HG03139 (cell line): ENCODE measurements at regions not wholly inside any gene's neighbourhood (a gene's known extent, or its start where the extent isn't known, plus 50 kb on each side); places are given as distances from the start of the nearest gene placed in this dataset.
A peak's percentile ranks its signal among the peaks of the same experiment; 100 is the strongest.
"Not testable (repeated sequence)": the region's sequence is repeated elsewhere in the genome, so short reads cannot be mapped to it uniquely, and the experiment has no call there.

Experiments
- ATAC-seq: cut with Tn5 transposase; IDR thresholded peaks from one replicate; pipeline ENCODE4 v1.9.1; 2021; ENCODE audit not compliant: unreplicated experiment

GRCh38 chr5:99032234-99033013 lies 103.6 kb upstream of the CHD1 start:
- ATAC-seq, result peak; percentile 32

GRCh38 chr5:99030906-99031440 lies 102.2 kb upstream of the CHD1 start:
- no peak for ATAC-seq

GRCh38 chr5:99029172-99029571 lies 100.4 kb upstream of the CHD1 start:
- no peak for ATAC-seq

- not testable (repeated sequence) for ATAC-seq
Measured at GRCh38 chr5:99028170-99028569, 99.4 kb upstream of the CHD1 start.

GRCh38 chr5:99025298-99026045 lies 96.7 kb upstream of the CHD1 start:
- ATAC-seq, result no peak

GRCh38 chr5:99023330-99023729 lies 94.5 kb upstream of the CHD1 start:
- ATAC-seq, result no peak

GRCh38 chr5:99022250-99022649 lies 93.4 kb upstream of the CHD1 start:
- ATAC-seq, result no peak

GRCh38 chr5:99020698-99021048 lies 91.9 kb upstream of the CHD1 start:
- ATAC-seq, result no peak

GRCh38 chr5:99019812-99020697 lies 91.2 kb upstream of the CHD1 start:
- ATAC-seq, result no peak

GRCh38 chr5:99019254-99019653 lies 90.4 kb upstream of the CHD1 start:
- ATAC-seq, result no peak

- no peak for ATAC-seq
Measured at GRCh38 chr5:99010294-99010693, 81.5 kb upstream of the CHD1 start.

GRCh38 chr5:99008009-99008408 lies 79.2 kb upstream of the CHD1 start:
- not testable (repeated sequence) for ATAC-seq

- ATAC-seq, result no peak
Measured at GRCh38 chr5:99005506-99005905, 76.7 kb upstream of the CHD1 start.

- peak; percentile 99 for ATAC-seq
Measured at GRCh38 chr5:99004960-99005359, 76.2 kb upstream of the CHD1 start.

- ATAC-seq, result no peak
Measured at GRCh38 chr5:99000876-99001275, 72.1 kb upstream of the CHD1 start.

- no peak for ATAC-seq
Measured at GRCh38 chr5:99000221-99000620, 71.4 kb upstream of the CHD1 start.

- ATAC-seq, result no peak
Measured at GRCh38 chr5:98999631-99000030, 70.8 kb upstream of the CHD1 start.

- no peak for ATAC-seq
Measured at GRCh38 chr5:98997000-98997399, 68.2 kb upstream of the CHD1 start.

- ATAC-seq, result no peak
Measured at GRCh38 chr5:98994611-98995010, 65.8 kb upstream of the CHD1 start.

- ATAC-seq, result no peak
Measured at GRCh38 chr5:98993512-98993911, 64.7 kb upstream of the CHD1 start.

GRCh38 chr5:98992552-98992951 lies 63.7 kb upstream of the CHD1 start:
- no peak for ATAC-seq
